BE2C (cell line): ENCODE measurements at regions not wholly inside any gene's neighbourhood (a gene's known extent, or its start where the extent isn't known, plus 50 kb on each side); places are given as distances from the start of the nearest gene placed in this dataset.

Source experiments
- DNase-seq: peaks from one replicate; pipeline ENCODE4 v3.0.0-alpha.2; 2020
- H3K27me3 ChIP-seq: fragments of 250-450 bp; sonication (Bioruptor Pico); 2 replicates; pipeline ENCODE4 v1.5.1; 2020; ENCODE audit warnings: mild to moderate bottlenecking
- H3K36me3 ChIP-seq: fragments of 250-450 bp; sonication (Bioruptor Pico); 2 replicates; pipeline ENCODE4 v1.5.1; 2020; ENCODE audit warnings: mild to moderate bottlenecking
- H3K4me1 ChIP-seq: fragments of 250-450 bp; sonication (Bioruptor Pico); 2 replicates; pipeline ENCODE4 v1.5.1; 2020
- H3K4me3 ChIP-seq: 2 replicates; pipeline ENCODE4 v1.5.1; 2011; ENCODE audit warnings: low read depth, low read length
- H3K9me3 ChIP-seq: fragments of 250-450 bp; sonication (Bioruptor Pico); 2 replicates; pipeline ENCODE4 v1.5.1; 2020
- CTCF ChIP-seq: IDR thresholded peaks from 2 replicates; pipeline ENCODE4 v1.5.1; 2012; ENCODE audit warnings: mild to moderate bottlenecking, low read depth, low read length

- Histone ChIP-seq H3K4me1 (peaks cover 9% of the 10 kb centered on the region), H3K9me3 (no peaks in the 10 kb centered on the region), H3K27me3 (no peaks in the 10 kb centered on the region), H3K4me3 (no peak overlapping the region), H3K36me3 (no peaks in the 10 kb centered on the region)
- no peak for TF ChIP-seq CTCF
- DNase-seq, result no peak
Measured at GRCh38 chr10:31623466-31623865, 304.4 kb downstream of the ZEB1 start.

DNA sequence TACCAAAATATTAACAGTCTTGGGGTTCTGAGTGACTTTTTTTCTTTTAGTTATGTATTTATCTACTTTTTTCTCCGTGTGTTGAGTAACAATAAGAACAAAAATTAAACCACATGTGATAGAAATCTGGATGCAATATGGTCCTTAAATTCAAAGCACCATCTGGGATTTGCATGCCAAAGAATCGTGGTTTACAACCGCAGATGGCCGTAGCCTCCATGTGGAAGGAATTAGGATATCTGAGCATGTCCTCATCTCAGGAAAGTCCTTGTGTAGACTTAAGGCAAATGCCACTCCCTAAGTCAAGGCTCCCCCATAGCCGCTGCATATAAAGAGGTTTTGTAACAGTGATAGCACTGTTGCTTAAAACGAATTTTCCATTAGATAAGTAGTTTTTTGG is 304.0 kb downstream of the ZEB1 start:
- Histone ChIP-seq H3K27me3 (no peaks in the 10 kb centered on the region), H3K4me1 (peaks cover 12% of the 10 kb centered on the region), H3K36me3 (no peaks in the 10 kb centered on the region), H3K9me3 (no peaks in the 10 kb centered on the region), H3K4me3 (no peak overlapping the region)
- TF ChIP-seq CTCF, result no peak
- DNase-seq, result no peak

GRCh38 chr10:31621733-31622132 is 302.7 kb downstream of the ZEB1 start:
- no peaks in the 10 kb centered on the region for H3K27me3 ChIP-seq
- no peaks in the 10 kb centered on the region for H3K36me3 ChIP-seq
- no peak for DNase-seq
- no peaks in the 10 kb centered on the region for H3K9me3 ChIP-seq
- no peak for TF ChIP-seq CTCF
- H3K4me1 ChIP-seq, result peaks cover 12% of the 10 kb centered on the region
- no peak overlapping the region for H3K4me3 ChIP-seq

DNA sequence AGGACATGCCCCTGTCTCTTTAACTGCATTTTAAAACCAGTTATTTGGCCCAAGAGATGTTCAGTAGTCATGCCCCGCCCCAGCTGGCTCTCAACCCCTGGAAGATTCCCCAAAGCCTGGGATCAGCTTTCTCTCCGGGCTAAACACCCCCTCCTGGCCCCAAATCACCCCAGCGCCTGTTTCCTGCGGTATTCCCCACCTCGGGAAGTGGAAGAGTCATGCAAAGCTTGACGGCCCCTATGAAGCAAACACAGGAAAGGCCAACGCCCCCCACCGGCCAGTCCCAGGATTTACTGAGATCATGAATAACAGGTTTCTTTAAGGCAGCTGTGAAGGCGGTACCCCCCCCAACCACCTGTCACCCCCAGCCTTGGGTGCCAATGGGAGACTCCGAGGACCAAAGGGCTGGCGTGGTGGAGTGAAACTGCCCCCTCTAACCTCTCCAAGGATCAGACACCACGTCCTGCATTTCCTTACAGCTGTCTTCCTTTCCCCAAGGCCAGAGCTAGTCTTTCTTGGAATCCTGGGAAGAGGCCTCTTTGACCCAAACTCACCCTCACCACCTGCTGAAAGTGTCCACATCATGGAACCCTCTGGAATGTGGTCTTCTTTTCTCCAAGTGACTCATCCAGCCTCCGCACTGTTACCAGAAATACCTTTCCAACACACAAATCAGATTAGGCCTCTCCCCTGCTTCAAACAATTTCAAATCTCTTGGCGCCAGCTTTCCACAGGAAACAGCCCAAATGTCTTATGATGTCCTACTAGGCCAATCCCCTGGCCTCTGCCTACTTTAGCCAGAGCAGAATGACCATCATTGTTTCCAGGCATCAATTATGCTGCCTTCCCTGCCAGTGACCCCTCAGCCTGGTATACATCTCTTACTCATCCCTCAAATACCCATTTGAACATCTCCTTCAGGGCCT is 301.5 kb downstream of the ZEB1 start:
- no peak for DNase-seq
- Histone ChIP-seq H3K4me3 (no peak overlapping the region), H3K9me3 (no peaks in the 10 kb centered on the region), H3K27me3 (no peaks in the 10 kb centered on the region), H3K36me3 (no peaks in the 10 kb centered on the region), H3K4me1 (peaks cover 12% of the 10 kb centered on the region)
- TF ChIP-seq CTCF, result no peak

DNA sequence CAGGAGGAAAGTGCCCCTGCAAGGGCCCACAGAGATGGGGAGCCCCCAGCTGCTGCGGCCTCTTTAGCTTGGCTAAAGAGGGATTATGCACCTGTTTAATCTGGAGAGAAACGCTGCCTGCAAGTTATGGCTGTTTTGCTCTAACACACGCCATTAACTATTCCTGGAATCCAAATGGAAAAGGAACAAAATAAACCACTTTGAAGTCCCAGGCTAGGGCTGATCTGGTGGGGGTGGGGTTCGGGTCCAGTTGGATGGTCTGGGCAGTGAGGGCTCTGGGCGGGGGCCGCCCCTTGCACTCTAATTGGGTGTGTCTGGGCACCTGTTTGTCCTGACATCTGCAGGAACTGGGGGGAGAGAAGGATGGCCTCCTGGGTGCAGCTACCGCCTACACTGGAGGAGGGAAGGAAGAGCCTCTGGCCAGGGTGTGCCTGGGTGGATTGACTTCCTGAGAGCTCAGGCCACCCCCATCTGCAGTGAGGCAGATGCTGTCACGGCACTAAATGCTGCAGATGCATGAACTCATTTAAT is 300.6 kb downstream of the ZEB1 start:
- H3K36me3 ChIP-seq, result no peaks in the 10 kb centered on the region
- no peak for TF ChIP-seq CTCF
- no peak for DNase-seq
- peaks cover 12% of the 10 kb centered on the region for H3K4me1 ChIP-seq
- H3K4me3 ChIP-seq, result no peak overlapping the region
- H3K27me3 ChIP-seq, result no peaks in the 10 kb centered on the region
- H3K9me3 ChIP-seq, result no peaks in the 10 kb centered on the region
